Stimulated activated memory B cell treated with anti-CD40 and anti-IgM and Interleukin-4, amounts not matched to agents 10 μg/mL and 1 μg/mL and 100 μg/mL, for 72 hours (primary cell): ENCODE measurements at regions not wholly inside any gene's neighbourhood (a gene's known extent, or its start where the extent isn't known, plus 50 kb on each side); places are given as distances from the start of the nearest gene placed in this dataset.

Experiments
- ATAC-seq: fragments of 150-1000 bp; cut with Tn5 transposase; 2 replicates; pipeline ENCODE4 v1.10.0; 2021
- H3K27ac Mint-ChIP-seq: one replicate; pipeline ENCODE4 v1.8.0; 2022; ENCODE audit warnings: mild to moderate bottlenecking, mixed read lengths
- H3K27me3 Mint-ChIP-seq: one replicate; pipeline ENCODE4 v1.8.0; 2022; ENCODE audit warnings: mixed read lengths
- H3K36me3 Mint-ChIP-seq: one replicate; pipeline ENCODE4 v1.8.0; 2022; ENCODE audit warnings: mixed read lengths
- H3K4me1 Mint-ChIP-seq: one replicate; pipeline ENCODE4 v1.8.0; 2022; ENCODE audit warnings: mixed read lengths
- H3K4me3 Mint-ChIP-seq: one replicate; pipeline ENCODE4 v1.8.0; 2022; ENCODE audit warnings: mild to moderate bottlenecking, moderate library complexity, mixed read lengths
- H3K9me3 Mint-ChIP-seq: one replicate; pipeline ENCODE4 v1.8.0; 2022; ENCODE audit warnings: mixed read lengths

GRCh38 chr2:59502981-59503380 lies 1050.5 kb downstream of the BCL11A start:
- H3K4me1 Mint-ChIP-seq: no peaks in the 10 kb centered on the region
- H3K27ac Mint-ChIP-seq: no peak overlapping the region
- H3K36me3 Mint-ChIP-seq: peaks cover 7% of the 10 kb centered on the region
- H3K4me3 Mint-ChIP-seq: no peak overlapping the region
- ATAC-seq: no peak
- H3K9me3 Mint-ChIP-seq: peaks cover 8% of the 10 kb centered on the region
- peaks cover 11% of the 10 kb centered on the region for H3K27me3 Mint-ChIP-seq

DNA sequence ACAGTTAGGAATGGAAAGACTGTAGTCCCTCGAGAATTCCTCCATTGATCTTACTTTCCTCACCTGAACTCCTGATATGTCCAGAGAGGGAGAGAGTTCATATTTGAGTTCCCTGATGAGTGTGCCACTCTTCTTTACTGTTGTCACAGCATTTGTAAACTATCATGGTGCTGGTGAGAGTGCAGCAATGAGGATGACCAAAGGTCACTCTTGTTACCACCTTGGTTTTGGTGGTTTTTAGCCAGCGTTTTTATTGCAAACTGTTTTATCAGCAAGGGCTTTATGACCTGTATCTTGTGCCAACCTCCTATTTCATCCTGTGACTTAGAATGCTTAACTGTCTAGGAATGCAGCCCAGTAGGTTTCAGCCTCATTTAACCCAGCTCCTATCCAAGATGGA lies 1062.5 kb downstream of the BCL11A start:
- Mint-ChIP-seq H3K4me3 (no peak overlapping the region), H3K9me3 (peaks cover 5% of the 10 kb centered on the region), H3K27me3 (no peaks in the 10 kb centered on the region), H3K27ac (no peak overlapping the region), H3K36me3 (peaks cover 15% of the 10 kb centered on the region), H3K4me1 (no peaks in the 10 kb centered on the region)
- no peak for ATAC-seq

GRCh38 chr2:59490192-59490591 lies 1063.3 kb downstream of the BCL11A start:
- Mint-ChIP-seq H3K36me3 (peaks cover 10% of the 10 kb centered on the region), H3K4me1 (no peaks in the 10 kb centered on the region), H3K4me3 (no peak overlapping the region), H3K9me3 (no peaks in the 10 kb centered on the region), H3K27me3 (no peaks in the 10 kb centered on the region), H3K27ac (no peak overlapping the region)
- ATAC-seq: no peak

- peaks cover 7% of the 10 kb centered on the region for H3K9me3 Mint-ChIP-seq
- no peaks in the 10 kb centered on the region for H3K36me3 Mint-ChIP-seq
- H3K27me3 Mint-ChIP-seq: no peaks in the 10 kb centered on the region
- H3K27ac Mint-ChIP-seq: no peak overlapping the region
- no peaks in the 10 kb centered on the region for H3K4me1 Mint-ChIP-seq
- no peak overlapping the region for H3K4me3 Mint-ChIP-seq
- no peak for ATAC-seq
These were observed 1068.8 kb downstream of the BCL11A start for GRCh38 chr2:59484673-59485072.

DNA sequence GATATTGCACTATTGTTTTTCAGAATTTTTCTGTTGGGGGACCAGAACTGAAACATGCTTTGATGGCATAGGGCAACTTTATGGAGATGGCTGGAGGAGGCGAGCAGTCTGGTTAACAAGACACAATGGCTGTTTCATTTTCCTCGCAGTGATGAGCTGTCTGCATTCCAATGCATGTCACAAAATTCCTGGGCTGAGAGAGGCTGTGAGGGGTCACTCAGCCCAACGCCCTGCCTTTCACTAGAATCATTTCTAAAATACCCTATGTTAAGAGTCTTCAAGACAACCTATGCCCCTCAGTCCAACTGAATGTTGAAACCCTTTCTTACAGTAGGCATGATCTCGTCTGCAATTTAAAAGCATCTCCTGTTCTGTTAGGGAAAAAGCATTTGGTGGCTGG lies 1090.0 kb downstream of the BCL11A start:
- H3K27me3 Mint-ChIP-seq: peaks cover 10% of the 10 kb centered on the region
- no peaks in the 10 kb centered on the region for H3K36me3 Mint-ChIP-seq
- no peak overlapping the region for H3K27ac Mint-ChIP-seq
- H3K4me1 Mint-ChIP-seq: no peaks in the 10 kb centered on the region
- H3K4me3 Mint-ChIP-seq: no peak overlapping the region
- H3K9me3 Mint-ChIP-seq: no peaks in the 10 kb centered on the region
- ATAC-seq: no peak

GRCh38 chr2:59462422-59463197 lies 1090.8 kb downstream of the BCL11A start:
- Mint-ChIP-seq H3K27ac (no peak overlapping the region), H3K4me3 (no peak overlapping the region), H3K36me3 (no peaks in the 10 kb centered on the region), H3K27me3 (peaks cover 10% of the 10 kb centered on the region), H3K9me3 (no peaks in the 10 kb centered on the region), H3K4me1 (no peaks in the 10 kb centered on the region)
- ATAC-seq: no peak

GRCh38 chr2:59461127-59461526 lies 1092.3 kb downstream of the BCL11A start:
- no peak for ATAC-seq
- Mint-ChIP-seq H3K27ac (no peak overlapping the region), H3K36me3 (no peaks in the 10 kb centered on the region), H3K9me3 (no peaks in the 10 kb centered on the region), H3K27me3 (peaks cover 10% of the 10 kb centered on the region), H3K4me3 (no peak overlapping the region), H3K4me1 (no peaks in the 10 kb centered on the region)

- Mint-ChIP-seq H3K27me3 (peaks cover 26% of the 10 kb centered on the region), H3K9me3 (no peaks in the 10 kb centered on the region), H3K4me1 (no peaks in the 10 kb centered on the region), H3K27ac (no peak overlapping the region), H3K4me3 (no peak overlapping the region), H3K36me3 (no peaks in the 10 kb centered on the region)
- ATAC-seq: peak; percentile 24
These were observed 1094.7 kb downstream of the BCL11A start for GRCh38 chr2:59458800-59459199.

- no peak overlapping the region for H3K4me3 Mint-ChIP-seq
- no peaks in the 10 kb centered on the region for H3K9me3 Mint-ChIP-seq
- no peak overlapping the region for H3K27ac Mint-ChIP-seq
- H3K27me3 Mint-ChIP-seq: peaks cover 31% of the 10 kb centered on the region
- no peaks in the 10 kb centered on the region for H3K36me3 Mint-ChIP-seq
- H3K4me1 Mint-ChIP-seq: no peaks in the 10 kb centered on the region
- ATAC-seq: no peak
These were observed 1097.2 kb downstream of the BCL11A start for GRCh38 chr2:59456285-59456684.

- no peak overlapping the region for H3K27ac Mint-ChIP-seq
- H3K4me1 Mint-ChIP-seq: no peaks in the 10 kb centered on the region
- H3K27me3 Mint-ChIP-seq: peaks cover 9% of the 10 kb centered on the region
- H3K4me3 Mint-ChIP-seq: no peak overlapping the region
- no peaks in the 10 kb centered on the region for H3K9me3 Mint-ChIP-seq
- peak; percentile 66 for ATAC-seq
- no peaks in the 10 kb centered on the region for H3K36me3 Mint-ChIP-seq
These were observed 1104.2 kb downstream of the BCL11A start for GRCh38 chr2:59449274-59449673.

GRCh38 chr2:59440491-59440890 lies 1113.0 kb downstream of the BCL11A start:
- H3K27ac Mint-ChIP-seq: no peak overlapping the region
- no peak for ATAC-seq
- H3K27me3 Mint-ChIP-seq: peaks cover 16% of the 10 kb centered on the region
- no peaks in the 10 kb centered on the region for H3K4me1 Mint-ChIP-seq
- H3K36me3 Mint-ChIP-seq: no peaks in the 10 kb centered on the region
- no peaks in the 10 kb centered on the region for H3K9me3 Mint-ChIP-seq
- H3K4me3 Mint-ChIP-seq: no peak overlapping the region

GRCh38 chr2:59435635-59436034 lies 1117.8 kb downstream of the BCL11A start:
- peaks cover 7% of the 10 kb centered on the region for H3K9me3 Mint-ChIP-seq
- peaks cover 16% of the 10 kb centered on the region for H3K27me3 Mint-ChIP-seq
- H3K4me3 Mint-ChIP-seq: no peak overlapping the region
- H3K27ac Mint-ChIP-seq: no peak overlapping the region
- no peaks in the 10 kb centered on the region for H3K4me1 Mint-ChIP-seq
- H3K36me3 Mint-ChIP-seq: no peaks in the 10 kb centered on the region
- ATAC-seq: no peak

GRCh38 chr2:59428940-59429339 lies 1124.5 kb downstream of the BCL11A start:
- ATAC-seq: no peak
- H3K9me3 Mint-ChIP-seq: peaks cover 11% of the 10 kb centered on the region
- no peaks in the 10 kb centered on the region for H3K27me3 Mint-ChIP-seq
- H3K36me3 Mint-ChIP-seq: no peaks in the 10 kb centered on the region
- no peak overlapping the region for H3K27ac Mint-ChIP-seq
- no peak overlapping the region for H3K4me3 Mint-ChIP-seq
- no peaks in the 10 kb centered on the region for H3K4me1 Mint-ChIP-seq

GRCh38 chr2:59427980-59428379 lies 1125.5 kb downstream of the BCL11A start:
- no peak overlapping the region for H3K4me3 Mint-ChIP-seq
- H3K4me1 Mint-ChIP-seq: no peaks in the 10 kb centered on the region
- ATAC-seq: no peak
- H3K36me3 Mint-ChIP-seq: no peaks in the 10 kb centered on the region
- H3K27ac Mint-ChIP-seq: no peak overlapping the region
- H3K9me3 Mint-ChIP-seq: peaks cover 11% of the 10 kb centered on the region
- no peaks in the 10 kb centered on the region for H3K27me3 Mint-ChIP-seq

DNA sequence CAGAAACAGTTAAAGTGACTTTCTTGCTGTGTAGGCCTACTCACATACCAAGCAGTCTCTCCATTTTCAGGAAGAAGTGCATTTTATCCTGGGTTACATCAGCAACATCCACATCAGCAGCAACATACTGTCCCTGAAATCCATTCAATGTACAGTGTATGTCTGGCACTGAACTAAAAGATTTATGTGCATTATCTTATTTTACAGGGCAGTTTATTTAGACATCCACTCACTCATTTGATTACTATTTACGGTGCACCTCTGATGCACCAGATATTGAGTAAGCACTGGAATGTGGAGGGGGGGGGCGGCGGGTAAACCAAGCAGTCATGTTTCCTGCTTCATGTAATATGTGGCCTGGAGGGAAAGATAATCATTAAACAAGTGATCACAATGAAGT lies 1128.2 kb downstream of the BCL11A start:
- no peaks in the 10 kb centered on the region for H3K27me3 Mint-ChIP-seq
- H3K4me3 Mint-ChIP-seq: no peak overlapping the region
- H3K27ac Mint-ChIP-seq: no peak overlapping the region
- peaks cover 4% of the 10 kb centered on the region for H3K9me3 Mint-ChIP-seq
- H3K36me3 Mint-ChIP-seq: no peaks in the 10 kb centered on the region
- no peaks in the 10 kb centered on the region for H3K4me1 Mint-ChIP-seq
- ATAC-seq: no peak

GRCh38 chr2:59413751-59414570 lies 1139.5 kb downstream of the BCL11A start:
- H3K27ac Mint-ChIP-seq: no peak overlapping the region
- no peak overlapping the region for H3K4me3 Mint-ChIP-seq
- H3K36me3 Mint-ChIP-seq: peaks cover 9% of the 10 kb centered on the region

More at GRCh38 chr2:59413751-59414570, 1139.5 kb downstream of the BCL11A start:
- peaks cover 68% of the 10 kb centered on the region for H3K27me3 Mint-ChIP-seq
- peaks cover 30% of the 10 kb centered on the region for H3K9me3 Mint-ChIP-seq
- peaks cover 12% of the 10 kb centered on the region for H3K4me1 Mint-ChIP-seq
- ATAC-seq: peak; percentile 84
